ENCODE measurements at regions not wholly inside any gene's neighbourhood (a gene's known extent, or its start where the extent isn't known, plus 50 kb on each side); places are given as distances from the start of the nearest gene placed in this dataset.

- TF ChIP-seq EZH2 (IDR thresholded peaks at IDR 0.05; ENCODE audit: low read length, missing control alignments) (no peak), CTCF (conservative IDR thresholded peaks at IDR 0.05 in 1 of 2, IDR thresholded peaks at IDR 0.05 in 1 of 2; ENCODE audit: low read depth in 1 of 2, low read length in 2 of 2) (no peak)
Observed at GRCh38 chr3:187610981-187611511, 59.1 kb downstream of the SST start.
